K562 (cell line): ENCODE measurements at regions not wholly inside any gene's neighbourhood (a gene's known extent, or its start where the extent isn't known, plus 50 kb on each side); places are given as distances from the start of the nearest gene placed in this dataset.

Experiments used
- ATF3 ChIP-seq, 2 experiments: fragments of 450-650 bp in 1 of 2; sonication (generic) in 1 of 2; formaldehyde crosslinking in 1 of 2; IDR thresholded peaks in 1 of 2; conservative IDR thresholded peaks in 1 of 2; 2 replicates each; pipeline versions ENCODE4 v1.6.1 to v1.8.1; 2016 to 2023; ENCODE audit warnings: mild to moderate bottlenecking in 2 of 2, moderate library complexity in 2 of 2, inconsistent platforms in 1 of 2, missing genetic modification reagents in 1 of 2
- HDAC2 ChIP-seq: fragments of 450-650 bp; IDR thresholded peaks from 2 replicates; pipeline ENCODE4 v1.6.1; 2016; ENCODE audit warnings: mild to moderate bottlenecking
- JUND ChIP-seq, 2 experiments: IDR thresholded peaks; 2 replicates in 1 of 2; 3 replicates in 1 of 2; pipeline ENCODE4 v1.6.1; 2011; ENCODE audit warnings: borderline replicate concordance in 2 of 2, low read depth in 2 of 2, low read length in 2 of 2, improper control_type of control experiment in 1 of 2, missing biosample characterization in 1 of 2, missing genetic modification characterization in 1 of 2, missing genetic modification reagents in 1 of 2
- PBX2 ChIP-seq, 2 experiments: IDR thresholded peaks in 1 of 2; conservative IDR thresholded peaks in 1 of 2; 2 replicates each; pipeline ENCODE4 v1.6.1; 2016; ENCODE audit warnings: low read depth in 2 of 2, mild to moderate bottlenecking in 1 of 2, missing compliant biosample characterization in 1 of 2, missing genetic modification characterization in 1 of 2, moderate library complexity in 1 of 2
- RCOR1 ChIP-seq, 2 experiments: IDR thresholded peaks; 2 replicates each; pipeline ENCODE4 v1.6.1; 2012; ENCODE audit warnings: low read depth in 2 of 2, low read length in 2 of 2, borderline replicate concordance in 1 of 2, improper control_type of control experiment in 1 of 2
- RFX5 ChIP-seq: IDR thresholded peaks from 2 replicates; pipeline ENCODE4 v1.6.1; 2011; ENCODE audit warnings: low read depth, mild to moderate bottlenecking, improper control_type of control experiment, low read length
- TEAD4 ChIP-seq, 2 experiments: sonication (generic) in 1 of 2; formaldehyde crosslinking in 1 of 2; IDR thresholded peaks; 2 replicates each; pipeline versions ENCODE4 v1.6.1 to v1.8.0; 2012 to 2022; ENCODE audit warnings: borderline replicate concordance in 1 of 2, inconsistent platforms in 1 of 2, low read length in 1 of 2, mild to moderate bottlenecking in 1 of 2, missing genetic modification reagents in 1 of 2
- ZBTB40 ChIP-seq, 2 experiments: fragments of 450-650 bp in 1 of 2; sonication (generic) in 1 of 2; formaldehyde crosslinking in 1 of 2; IDR thresholded peaks; 2 replicates each; pipeline versions ENCODE4 v1.7.1 to v1.9.0; 2016 to 2022; ENCODE audit warnings: inconsistent platforms in 1 of 2, mild to moderate bottlenecking in 1 of 2, missing genetic modification reagents in 1 of 2
- ZFPM2 ChIP-seq: fragments of 250-450 bp; sonication (Bioruptor Pico); IDR thresholded peaks from 2 replicates; pipeline ENCODE4 v1.5.1; 2022; ENCODE audit warnings: mild to moderate bottlenecking
- ZNF778 ChIP-seq: fragments of 450-650 bp; formaldehyde crosslinking; IDR thresholded peaks from 2 replicates; pipeline ENCODE4 v1.4.0; 2020; ENCODE audit warnings: mild to moderate bottlenecking, moderate library complexity

GRCh38 chr18:22032392-22032961 is 136.9 kb upstream of the GATA6 start (continued):
- TF ChIP-seq ZBTB40 (IDR thresholded peaks at IDR 0.05) (no peak), ZBTB40 (CRISPR knock-in tag; IDR thresholded peaks at IDR 0.05) (no peak), RFX5 (no peak), PBX2 (CRISPR knock-in tag; IDR thresholded peaks at IDR 0.05; ENCODE audit: low read depth) (no peak), PBX2 (tag; conservative IDR thresholded peaks at IDR 0.05; ENCODE audit: low read depth) (peak; percentile 32; the same call in 1 of the 2 replicates), TEAD4 (IDR thresholded peaks at IDR 0.05; ENCODE audit: low read length) (peak; percentile 44), TEAD4 (CRISPR knock-in tag; IDR thresholded peaks at IDR 0.05; ENCODE audit: borderline replicate concordance) (no peak), ATF3 (IDR thresholded peaks at IDR 0.05) (peak; percentile 59; the same call in 1 of the 2 replicates), ATF3 (CRISPR knock-in tag; conservative IDR thresholded peaks at IDR 0.05) (no peak), RCOR1 (IDR thresholded peaks at IDR 0.05; ENCODE audit: borderline replicate concordance in 1 of 2, low read depth in 2 of 2, low read length in 2 of 2) (peak; percentile 37 to 93; a peak in 3 of 4 replicates), ZFPM2 (no peak), JUND (IDR thresholded peaks at IDR 0.05; ENCODE audit: borderline replicate concordance, low read depth, low read length) (peak; percentile 23; the same call in 1 of the 2 replicates), JUND (tag; IDR thresholded peaks at IDR 0.05; ENCODE audit: borderline replicate concordance, low read depth, low read length) (no peak), HDAC2 (peak; percentile 79), ZNF778 (CRISPR knock-in tag) (no peak)
